BJ (cell line): ENCODE measurements at regions not wholly inside any gene's neighbourhood (a gene's known extent, or its start where the extent isn't known, plus 50 kb on each side); places are given as distances from the start of the nearest gene placed in this dataset.

ENCODE experiments used
- CTCF ChIA-PET: fragments of 350-600 bp; formaldehyde crosslinking; extraction: SDS; loops from one replicate; lab custom pipeline; 2021; ENCODE audit warnings: antibody characterized with exemption, inconsistent platforms; lab: Yijun Ruan, JAX
- POLR2A ChIA-PET: fragments of 300-600 bp; sonication (Branson Sonifier 250); formaldehyde crosslinking; extraction: SDS; loops from one replicate; lab custom pipeline; 2021; ENCODE audit warnings: antibody characterized with exemption; lab: Charles Lee
- DNase-seq: peaks from one replicate; pipeline ENCODE4 v3.0.0-alpha.2; 2011; ENCODE audit warnings: low read depth
- H3K27me3 ChIP-seq: 2 replicates; pipeline ENCODE4 v1.6.0; 2011; ENCODE audit warnings: low read length; ENCODE audit not compliant: control insufficient read depth, insufficient read depth
- H3K36me3 ChIP-seq: 2 replicates; pipeline ENCODE4 v1.5.1; 2011; ENCODE audit warnings: low read length; ENCODE audit not compliant: control insufficient read depth, insufficient read depth
- H3K4me3 ChIP-seq: 2 replicates; pipeline ENCODE4 v1.5.1; 2011; ENCODE audit warnings: low read depth, mild to moderate bottlenecking, control low read depth, low read length
- TF ChIP-seq, protein P1 (sequence below): IDR thresholded peaks from 2 replicates; pipeline ENCODE4 v1.5.1; 2011; ENCODE audit warnings: low read depth, mild to moderate bottlenecking, control low read depth, inconsistent platforms, low read length, moderate library complexity; ENCODE audit not compliant: insufficient read depth

DNA sequence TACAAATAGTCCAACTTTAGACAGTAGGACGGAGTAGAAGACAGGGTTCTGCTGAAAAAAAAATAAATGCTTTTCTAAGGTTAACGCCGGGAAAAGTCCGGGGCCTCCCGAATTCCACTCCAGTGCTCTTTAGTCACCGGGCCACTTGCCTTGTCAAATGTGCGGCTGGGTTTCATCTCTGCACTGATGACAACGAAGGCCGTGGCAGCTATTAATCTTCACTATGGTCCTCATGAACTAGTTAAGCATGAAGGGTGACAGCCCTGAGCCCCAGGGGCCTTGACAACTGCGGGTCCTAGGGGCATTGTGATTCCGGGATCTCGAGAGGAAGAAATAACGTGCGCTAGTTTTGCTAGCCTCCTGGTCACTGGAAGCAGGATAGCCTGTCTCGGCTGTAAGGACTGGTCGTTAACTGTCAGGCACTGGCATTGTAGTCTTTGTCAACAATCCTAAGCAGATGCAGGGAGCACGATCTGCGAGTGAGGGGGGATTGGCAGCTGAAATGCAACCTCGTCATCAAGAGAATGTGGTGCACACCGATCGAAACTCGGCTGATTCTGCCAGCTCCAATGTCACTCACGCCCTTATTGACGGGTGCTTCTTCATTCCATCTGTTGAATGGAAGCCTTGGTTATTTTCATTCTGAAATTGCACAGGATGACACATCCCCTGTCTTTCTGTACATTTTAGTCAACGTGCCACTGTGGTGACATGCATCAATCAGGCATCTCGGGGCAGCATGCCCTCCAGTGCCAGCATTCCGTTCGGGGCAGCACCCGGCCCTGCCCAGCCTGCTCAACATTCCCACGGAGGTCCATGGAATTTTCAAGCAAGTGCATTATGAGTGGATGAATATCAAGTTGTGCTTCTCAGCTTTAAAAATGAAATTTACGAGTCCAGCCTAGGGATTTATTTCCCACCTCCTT, 51.6 kb upstream of the MGMT start:
- Histone ChIP-seq H3K36me3 (no peaks in the 10 kb centered on the region), H3K27me3 (no peaks in the 10 kb centered on the region), H3K4me3 (no peak overlapping the region)
- DNase-seq, result no peak
- CTCF ChIA-PET, result no interaction called here
- POLR2A ChIA-PET, result no interaction called here
- TF ChIP-seq, protein P1, sequence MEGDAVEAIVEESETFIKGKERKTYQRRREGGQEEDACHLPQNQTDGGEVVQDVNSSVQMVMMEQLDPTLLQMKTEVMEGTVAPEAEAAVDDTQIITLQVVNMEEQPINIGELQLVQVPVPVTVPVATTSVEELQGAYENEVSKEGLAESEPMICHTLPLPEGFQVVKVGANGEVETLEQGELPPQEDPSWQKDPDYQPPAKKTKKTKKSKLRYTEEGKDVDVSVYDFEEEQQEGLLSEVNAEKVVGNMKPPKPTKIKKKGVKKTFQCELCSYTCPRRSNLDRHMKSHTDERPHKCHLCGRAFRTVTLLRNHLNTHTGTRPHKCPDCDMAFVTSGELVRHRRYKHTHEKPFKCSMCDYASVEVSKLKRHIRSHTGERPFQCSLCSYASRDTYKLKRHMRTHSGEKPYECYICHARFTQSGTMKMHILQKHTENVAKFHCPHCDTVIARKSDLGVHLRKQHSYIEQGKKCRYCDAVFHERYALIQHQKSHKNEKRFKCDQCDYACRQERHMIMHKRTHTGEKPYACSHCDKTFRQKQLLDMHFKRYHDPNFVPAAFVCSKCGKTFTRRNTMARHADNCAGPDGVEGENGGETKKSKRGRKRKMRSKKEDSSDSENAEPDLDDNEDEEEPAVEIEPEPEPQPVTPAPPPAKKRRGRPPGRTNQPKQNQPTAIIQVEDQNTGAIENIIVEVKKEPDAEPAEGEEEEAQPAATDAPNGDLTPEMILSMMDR, result no peak

- H3K27me3 ChIP-seq, result no peaks in the 10 kb centered on the region
- TF ChIP-seq, protein P1, result no peak
- H3K4me3 ChIP-seq, result no peak overlapping the region
- ChIA-PET CTCF (no interaction called here), POLR2A (no interaction called here)
- no peaks in the 10 kb centered on the region for H3K36me3 ChIP-seq
- DNase-seq, result no peak
Measured at GRCh38 chr10:129416155-129416554, 50.9 kb upstream of the MGMT start.

GRCh38 chr10:129416956-129417765, 49.9 kb upstream of the MGMT start:
- Histone ChIP-seq H3K27me3 (no peaks in the 10 kb centered on the region), H3K4me3 (no peak overlapping the region), H3K36me3 (no peaks in the 10 kb centered on the region)
- TF ChIP-seq, protein P1, result no peak
- ChIA-PET CTCF (no interaction called here), POLR2A (no interaction called here)
- DNase-seq, result peak; percentile 1
